ENCODE measurements at regions not wholly inside any gene's neighbourhood (a gene's known extent, or its start where the extent isn't known, plus 50 kb on each side); places are given as distances from the start of the nearest gene placed in this dataset.

- TF ChIP-seq, protein P1, sequence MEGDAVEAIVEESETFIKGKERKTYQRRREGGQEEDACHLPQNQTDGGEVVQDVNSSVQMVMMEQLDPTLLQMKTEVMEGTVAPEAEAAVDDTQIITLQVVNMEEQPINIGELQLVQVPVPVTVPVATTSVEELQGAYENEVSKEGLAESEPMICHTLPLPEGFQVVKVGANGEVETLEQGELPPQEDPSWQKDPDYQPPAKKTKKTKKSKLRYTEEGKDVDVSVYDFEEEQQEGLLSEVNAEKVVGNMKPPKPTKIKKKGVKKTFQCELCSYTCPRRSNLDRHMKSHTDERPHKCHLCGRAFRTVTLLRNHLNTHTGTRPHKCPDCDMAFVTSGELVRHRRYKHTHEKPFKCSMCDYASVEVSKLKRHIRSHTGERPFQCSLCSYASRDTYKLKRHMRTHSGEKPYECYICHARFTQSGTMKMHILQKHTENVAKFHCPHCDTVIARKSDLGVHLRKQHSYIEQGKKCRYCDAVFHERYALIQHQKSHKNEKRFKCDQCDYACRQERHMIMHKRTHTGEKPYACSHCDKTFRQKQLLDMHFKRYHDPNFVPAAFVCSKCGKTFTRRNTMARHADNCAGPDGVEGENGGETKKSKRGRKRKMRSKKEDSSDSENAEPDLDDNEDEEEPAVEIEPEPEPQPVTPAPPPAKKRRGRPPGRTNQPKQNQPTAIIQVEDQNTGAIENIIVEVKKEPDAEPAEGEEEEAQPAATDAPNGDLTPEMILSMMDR (IDR thresholded peaks at IDR 0.05; ENCODE audit: poor library complexity, severe bottlenecking): no peak
- TF ChIP-seq EZH2 (IDR thresholded peaks at IDR 0.05; ENCODE audit: borderline replicate concordance, insufficient read depth, low read length, poor library complexity, severe bottlenecking): no peak
- no peak for TF ChIP-seq REST (IDR thresholded peaks at IDR 0.05; ENCODE audit: borderline replicate concordance)
- no peak for TF ChIP-seq TAF1 (IDR thresholded peaks at IDR 0.05; ENCODE audit: low read depth)
Observed at GRCh38 chr12:61072717-61073116, 1187.5 kb upstream of the USP15 start.

Measured in neural cell (in vitro differentiated cells).